SK-N-SH (cell line): ENCODE measurements at regions not wholly inside any gene's neighbourhood (a gene's known extent, or its start where the extent isn't known, plus 50 kb on each side); places are given as distances from the start of the nearest gene placed in this dataset.
A peak's percentile ranks its signal among the peaks of the same experiment; 100 is the strongest.

Source experiments
- CTCF ChIA-PET: fragments of 300-600, 350-600 bp; formaldehyde crosslinking; extraction: SDS; loops from one replicate; lab custom pipeline; 2021; lab: Yijun Ruan, JAX
- POLR2A ChIA-PET: fragments of 350-600 bp; sonication (Branson Sonifier 250); formaldehyde crosslinking; extraction: SDS; loops from one replicate; lab custom pipeline; 2020; ENCODE audit warnings: antibody characterized with exemption, inconsistent platforms; lab: Yijun Ruan, JAX
- DNase-seq: peaks from one replicate; pipeline ENCODE4 v3.0.0; 2012
- H2AFZ ChIP-seq: fragments of 200-600 bp; sonication (generic); 2 replicates; pipeline ENCODE4 v1.8.1; 2016; ENCODE audit warnings: antibody characterized with exemption, mild to moderate bottlenecking, low read depth
- H3F3A ChIP-seq: fragments of 200-600 bp; sonication (generic); replicated peaks from 2 replicates; pipeline ENCODE3; 2016; ENCODE audit warnings: antibody characterized with exemption, mild to moderate bottlenecking; ENCODE audit not compliant: insufficient read depth
- H3K27ac ChIP-seq, 2 experiments: fragments of 200-500 bp in 1 of 2; fragments of 200-600 bp in 1 of 2; sonication (Bioruptor generic) in 1 of 2; sonication (generic), shearing (Covaris generic) in 1 of 2; 2 replicates each; pipeline versions ENCODE4 v1.5.1 to v1.6.1; 2014 to 2016; ENCODE audit warnings: low read depth in 2 of 2, inconsistent platforms in 1 of 2, low read length in 1 of 2, mild to moderate bottlenecking in 1 of 2, mixed read lengths in 1 of 2
- H3K27me3 ChIP-seq: fragments of 200-600 bp; sonication (generic), shearing (Covaris generic); 2 replicates; pipeline ENCODE4 v1.6.1; 2016; ENCODE audit warnings: mixed run types; ENCODE audit not compliant: insufficient read depth
- H3K36me3 ChIP-seq, 2 experiments: fragments of 200-500 bp in 1 of 2; fragments of 200-600 bp in 1 of 2; sonication (Bioruptor generic) in 1 of 2; sonication (generic) in 1 of 2; replicated peaks in 1 of 2; 2 replicates each; pipeline versions ENCODE3 to v1.5.1; 2014 to 2016; ENCODE audit warnings: low read length in 1 of 2, mild to moderate bottlenecking in 1 of 2; ENCODE audit not compliant: insufficient read depth in 2 of 2, control insufficient read depth in 1 of 2
- H3K4me1 ChIP-seq, 2 experiments: fragments of 200-500 bp in 1 of 2; fragments of 200-600 bp in 1 of 2; sonication (Bioruptor generic) in 1 of 2; sonication (generic), shearing (Covaris generic) in 1 of 2; 2 replicates each; pipeline versions ENCODE4 v1.5.1 to v1.6.1; 2014 to 2016; ENCODE audit warnings: low read depth in 1 of 2, low read length in 1 of 2, mixed run types in 1 of 2; ENCODE audit not compliant: insufficient read depth in 2 of 2, control insufficient read depth in 1 of 2
- H3K4me2 ChIP-seq: fragments of 200-600 bp; sonication (generic), shearing (Covaris generic); 2 replicates; pipeline ENCODE4 v1.6.1; 2017; ENCODE audit warnings: mixed run types
- H3K4me3 ChIP-seq, 2 experiments: fragments of 200-500 bp in 1 of 2; fragments of 200-600 bp in 1 of 2; sonication (Bioruptor generic) in 1 of 2; sonication (generic), shearing (Covaris generic) in 1 of 2; 2 replicates each; pipeline versions ENCODE4 v1.5.1 to v1.8.1; 2014 to 2016; ENCODE audit warnings: low read depth in 2 of 2, inconsistent platforms in 1 of 2, low read length in 1 of 2, mild to moderate bottlenecking in 1 of 2, mixed read lengths in 1 of 2, moderate library complexity in 1 of 2
- H3K79me2 ChIP-seq: fragments of 200-600 bp; sonication (generic); 2 replicates; pipeline ENCODE4 v1.8.1; 2017; ENCODE audit warnings: mild to moderate bottlenecking; ENCODE audit not compliant: insufficient read depth
- H3K9ac ChIP-seq: fragments of 200-600 bp; sonication (generic); 2 replicates; pipeline ENCODE4 v1.6.1; 2017; ENCODE audit warnings: mixed run types
- H3K9me2 ChIP-seq: fragments of 200-600 bp; sonication (generic); 2 replicates; pipeline ENCODE4 v1.6.1; 2017; ENCODE audit warnings: mixed run types
- H3K9me3 ChIP-seq: fragments of 200-600 bp; sonication (generic); 2 replicates; pipeline ENCODE4 v1.6.1; 2017; ENCODE audit warnings: mixed run types, mild to moderate bottlenecking, moderate library complexity
- H4K20me1 ChIP-seq: fragments of 200-600 bp; sonication (generic); 2 replicates; pipeline ENCODE4 v1.6.1; 2017; ENCODE audit warnings: mild to moderate bottlenecking, mixed run types; ENCODE audit not compliant: insufficient read depth
- EP300 ChIP-seq, 2 experiments: IDR thresholded peaks; 2 replicates each; pipeline versions ENCODE4 v1.4.0 to v1.6.1; 2012; ENCODE audit warnings: borderline replicate concordance in 1 of 2, low read depth in 1 of 2, low read length in 1 of 2
- FOSL2 ChIP-seq: IDR thresholded peaks from 2 replicates; pipeline ENCODE4 v1.4.0; 2012; ENCODE audit warnings: low read depth, mild to moderate bottlenecking, moderate library complexity, borderline replicate concordance
- FOXJ3 ChIP-seq: sonication (generic); formaldehyde crosslinking; IDR thresholded peaks from 2 replicates; pipeline ENCODE4 v1.5.1; 2020; ENCODE audit warnings: mild to moderate bottlenecking, missing genetic modification reagents
- GABPA ChIP-seq: IDR thresholded peaks from 2 replicates; pipeline ENCODE4 v1.4.0; 2012; ENCODE audit warnings: low read depth, mild to moderate bottlenecking
- GATA2 ChIP-seq: sonication (generic); formaldehyde crosslinking; IDR thresholded peaks from 2 replicates; pipeline ENCODE4 v1.5.0; 2020; ENCODE audit warnings: mild to moderate bottlenecking, missing genetic modification reagents
- NFIC ChIP-seq: IDR thresholded peaks from 2 replicates; pipeline ENCODE4 v1.4.0; 2012; ENCODE audit warnings: borderline replicate concordance
- POLR2AphosphoS5 ChIP-seq: IDR thresholded peaks from 2 replicates; pipeline ENCODE4 v1.6.1; 2012; ENCODE audit warnings: low read depth, low read length
- RCOR1 ChIP-seq: fragments of 150-350 bp; IDR thresholded peaks from 2 replicates; pipeline ENCODE4 v1.6.1; 2017; ENCODE audit warnings: antibody characterized with exemption, low read length
- RFX5 ChIP-seq: IDR thresholded peaks from 2 replicates; pipeline ENCODE4 v1.6.1; 2012; ENCODE audit warnings: mild to moderate bottlenecking, improper control_type of control experiment, low read length
- RXRA ChIP-seq: IDR thresholded peaks from 2 replicates; pipeline ENCODE4 v1.4.0; 2012; ENCODE audit warnings: low read depth, mild to moderate bottlenecking, borderline replicate concordance
- SIN3A ChIP-seq: IDR thresholded peaks from 2 replicates; pipeline ENCODE4 v1.6.1; 2012; ENCODE audit warnings: low read depth, mild to moderate bottlenecking, low read length, moderate library complexity, borderline replicate concordance
- TCF12 ChIP-seq: IDR thresholded peaks from 2 replicates; pipeline ENCODE4 v1.4.0; 2012
- YY1 ChIP-seq: IDR thresholded peaks from 2 replicates; pipeline ENCODE4 v1.4.0; 2012; ENCODE audit warnings: low read depth, mild to moderate bottlenecking
- WGBS: methylation state at CpG from one replicate; pipeline ENCODE4 v1.1.6; 2017; ENCODE audit warnings: low lambda C conversion rate; 5-methylcytosine and 5-hydroxymethylcytosine counted together
- TF ChIP-seq, protein P1 (sequence below): IDR thresholded peaks from 2 replicates; pipeline ENCODE4 v1.4.0; 2012; ENCODE audit warnings: low read depth
- TF ChIP-seq, protein P2 (sequence below): IDR thresholded peaks from 2 replicates; pipeline ENCODE4; 2012
- TF ChIP-seq, protein P3 (sequence below): fragments of 150-350 bp; IDR thresholded peaks from 2 replicates; pipeline ENCODE4 v1.6.1; 2016; ENCODE audit warnings: mild to moderate bottlenecking, low read depth, low read length
- TF ChIP-seq, protein P4 (sequence below): fragments of 200-600 bp; sonication (generic); IDR thresholded peaks from 2 replicates; pipeline ENCODE4 v1.6.1; 2017; ENCODE audit warnings: antibody characterized with exemption, mild to moderate bottlenecking, moderate library complexity

DNA sequence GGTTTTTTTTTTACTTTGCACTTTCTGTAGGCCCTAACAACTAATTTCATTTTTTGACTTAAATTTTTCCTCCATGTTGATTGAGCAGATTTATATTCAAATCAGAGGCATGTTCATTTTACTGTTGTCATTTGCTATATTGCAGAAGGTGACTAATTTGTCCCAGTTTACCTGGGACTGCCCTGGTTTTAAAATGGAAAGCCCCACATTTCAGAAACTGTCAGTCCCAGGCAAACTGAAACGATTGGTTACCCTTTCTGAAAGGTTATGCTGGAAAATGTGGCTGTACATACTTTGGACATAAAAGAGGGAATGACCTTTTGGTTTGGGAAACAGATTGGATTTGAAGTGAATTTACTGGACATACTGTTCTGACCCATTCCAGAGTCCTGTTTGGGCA, 160.0 kb downstream of the SPCS3 start:
- POLR2A ChIA-PET: no interaction called here
- Histone ChIP-seq H3K27me3 (peaks cover 3% of the 10 kb centered on the region; the same call in 1 of the 2 replicates), H3K36me3 (no peaks in the 10 kb centered on the region), H3K27ac (peak overlapping the region in 1 of 2 experiments; percentile 79; a peak in 1 of 4 replicates), H2AFZ (no peak overlapping the region), H3K4me2 (no peak overlapping the region), H3K9me2 (no peaks in the 10 kb centered on the region), H3K79me2 (no peaks in the 10 kb centered on the region), H4K20me1 (no peaks in the 10 kb centered on the region), H3K4me3 (no peak overlapping the region), H3F3A (peaks cover 7% of the 10 kb centered on the region), H3K9me3 (no peaks in the 10 kb centered on the region), H3K4me1 (no peaks in the 10 kb centered on the region), H3K9ac (no peak overlapping the region)
- 9% methylated on average over 1 of the region's 1 CpG for WGBS
- TF ChIP-seq GATA2 (CRISPR knock-in tag) (no peak), GABPA (no peak), YY1 (no peak), NFIC (no peak), SIN3A (no peak), RXRA (no peak), TCF12 (no peak), RCOR1 (no peak), RFX5 (no peak), FOXJ3 (CRISPR knock-in tag) (no peak), EP300 (IDR thresholded peaks at IDR 0.05; ENCODE audit: borderline replicate concordance in 1 of 2, low read depth in 1 of 2, low read length in 1 of 2) (no peak), FOSL2 (no peak), POLR2AphosphoS5 (no peak)
- TF ChIP-seq, protein P1, sequence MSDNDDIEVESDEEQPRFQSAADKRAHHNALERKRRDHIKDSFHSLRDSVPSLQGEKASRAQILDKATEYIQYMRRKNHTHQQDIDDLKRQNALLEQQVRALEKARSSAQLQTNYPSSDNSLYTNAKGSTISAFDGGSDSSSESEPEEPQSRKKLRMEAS: no peak
- TF ChIP-seq, protein P2, sequence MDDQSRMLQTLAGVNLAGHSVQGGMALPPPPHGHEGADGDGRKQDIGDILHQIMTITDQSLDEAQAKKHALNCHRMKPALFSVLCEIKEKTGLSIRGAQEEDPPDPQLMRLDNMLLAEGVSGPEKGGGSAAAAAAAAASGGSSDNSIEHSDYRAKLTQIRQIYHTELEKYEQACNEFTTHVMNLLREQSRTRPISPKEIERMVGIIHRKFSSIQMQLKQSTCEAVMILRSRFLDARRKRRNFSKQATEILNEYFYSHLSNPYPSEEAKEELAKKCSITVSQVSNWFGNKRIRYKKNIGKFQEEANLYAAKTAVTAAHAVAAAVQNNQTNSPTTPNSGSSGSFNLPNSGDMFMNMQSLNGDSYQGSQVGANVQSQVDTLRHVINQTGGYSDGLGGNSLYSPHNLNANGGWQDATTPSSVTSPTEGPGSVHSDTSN: no peak
- TF ChIP-seq, protein P3, sequence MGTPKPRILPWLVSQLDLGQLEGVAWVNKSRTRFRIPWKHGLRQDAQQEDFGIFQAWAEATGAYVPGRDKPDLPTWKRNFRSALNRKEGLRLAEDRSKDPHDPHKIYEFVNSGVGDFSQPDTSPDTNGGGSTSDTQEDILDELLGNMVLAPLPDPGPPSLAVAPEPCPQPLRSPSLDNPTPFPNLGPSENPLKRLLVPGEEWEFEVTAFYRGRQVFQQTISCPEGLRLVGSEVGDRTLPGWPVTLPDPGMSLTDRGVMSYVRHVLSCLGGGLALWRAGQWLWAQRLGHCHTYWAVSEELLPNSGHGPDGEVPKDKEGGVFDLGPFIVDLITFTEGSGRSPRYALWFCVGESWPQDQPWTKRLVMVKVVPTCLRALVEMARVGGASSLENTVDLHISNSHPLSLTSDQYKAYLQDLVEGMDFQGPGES: no peak
- TF ChIP-seq, protein P4, sequence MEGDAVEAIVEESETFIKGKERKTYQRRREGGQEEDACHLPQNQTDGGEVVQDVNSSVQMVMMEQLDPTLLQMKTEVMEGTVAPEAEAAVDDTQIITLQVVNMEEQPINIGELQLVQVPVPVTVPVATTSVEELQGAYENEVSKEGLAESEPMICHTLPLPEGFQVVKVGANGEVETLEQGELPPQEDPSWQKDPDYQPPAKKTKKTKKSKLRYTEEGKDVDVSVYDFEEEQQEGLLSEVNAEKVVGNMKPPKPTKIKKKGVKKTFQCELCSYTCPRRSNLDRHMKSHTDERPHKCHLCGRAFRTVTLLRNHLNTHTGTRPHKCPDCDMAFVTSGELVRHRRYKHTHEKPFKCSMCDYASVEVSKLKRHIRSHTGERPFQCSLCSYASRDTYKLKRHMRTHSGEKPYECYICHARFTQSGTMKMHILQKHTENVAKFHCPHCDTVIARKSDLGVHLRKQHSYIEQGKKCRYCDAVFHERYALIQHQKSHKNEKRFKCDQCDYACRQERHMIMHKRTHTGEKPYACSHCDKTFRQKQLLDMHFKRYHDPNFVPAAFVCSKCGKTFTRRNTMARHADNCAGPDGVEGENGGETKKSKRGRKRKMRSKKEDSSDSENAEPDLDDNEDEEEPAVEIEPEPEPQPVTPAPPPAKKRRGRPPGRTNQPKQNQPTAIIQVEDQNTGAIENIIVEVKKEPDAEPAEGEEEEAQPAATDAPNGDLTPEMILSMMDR: no peak
- CTCF ChIA-PET: no interaction called here
- DNase-seq: no peak
